K562 (cell line): ENCODE measurements at regions not wholly inside any gene's neighbourhood (a gene's known extent, or its start where the extent isn't known, plus 50 kb on each side); places are given as distances from the start of the nearest gene placed in this dataset.
A peak's percentile ranks its signal among the peaks of the same experiment; 100 is the strongest.

Experiments
- ATF7 ChIP-seq: fragments of 450-650 bp; IDR thresholded peaks from 2 replicates; pipeline ENCODE4 v1.7.1; 2014; ENCODE audit warnings: mild to moderate bottlenecking, moderate library complexity
- CBFA2T3 ChIP-seq: fragments of 450-650 bp; IDR thresholded peaks from 2 replicates; pipeline ENCODE4 v1.6.1; 2017
- ETV5 ChIP-seq: sonication (generic); formaldehyde crosslinking; IDR thresholded peaks from 2 replicates; pipeline ENCODE4 v1.4.0; 2020; ENCODE audit warnings: low read depth, mild to moderate bottlenecking, missing genetic modification reagents
- FOXJ3 ChIP-seq: sonication (generic); formaldehyde crosslinking; IDR thresholded peaks from 2 replicates; pipeline ENCODE4 v1.4.0; 2020; ENCODE audit warnings: mild to moderate bottlenecking, missing genetic modification reagents
- IRF2 ChIP-seq: sonication (generic); formaldehyde crosslinking; IDR thresholded peaks from 2 replicates; pipeline ENCODE4 v1.8.1; 2022; ENCODE audit warnings: mild to moderate bottlenecking, missing genetic modification reagents
- KDM1A ChIP-seq, 2 experiments: fragments of 450-650 bp; IDR thresholded peaks; 2 replicates each; pipeline ENCODE4 v1.6.1; 2016; ENCODE audit warnings: mild to moderate bottlenecking in 2 of 2
- MGA ChIP-seq: fragments of 450-650 bp; IDR thresholded peaks from 2 replicates; pipeline ENCODE4 v1.6.1; 2016; ENCODE audit warnings: mild to moderate bottlenecking, moderate library complexity
- NELFE ChIP-seq: IDR thresholded peaks from 2 replicates; pipeline ENCODE4 v1.6.1; 2011; ENCODE audit warnings: mild to moderate bottlenecking; ENCODE audit not compliant: insufficient read depth, insufficient read length
- SMAD1 ChIP-seq: fragments of 150-350 bp; IDR thresholded peaks from 2 replicates; pipeline ENCODE4 v1.6.1; 2014; ENCODE audit warnings: low read length, low read depth; ENCODE audit not compliant: partially characterized antibody
- TRIM25 ChIP-seq: fragments of 450-650 bp; IDR thresholded peaks from 2 replicates; pipeline ENCODE4 v1.7.0; 2016; ENCODE audit warnings: borderline replicate concordance
- ZNF146 ChIP-seq: IDR thresholded peaks from one replicate; pipeline ENCODE4 v1.6.1; 2018; ENCODE audit warnings: missing compliant biosample characterization; ENCODE audit not compliant: unreplicated experiment
- ZNF212 ChIP-seq: fragments of 450-650 bp; formaldehyde crosslinking; IDR thresholded peaks from 2 replicates; pipeline ENCODE4 v1.4.0; 2020; ENCODE audit warnings: mild to moderate bottlenecking
- ZNF347 ChIP-seq: fragments of 450-650 bp; formaldehyde crosslinking; IDR thresholded peaks from 2 replicates; pipeline ENCODE4 v1.4.0; 2020; ENCODE audit warnings: low read depth, mild to moderate bottlenecking, moderate library complexity
- ZNF780A ChIP-seq: fragments of 250-450 bp; sonication (Bioruptor Pico); IDR thresholded peaks from 2 replicates; pipeline ENCODE4 v1.5.0; 2021; ENCODE audit warnings: mild to moderate bottlenecking

- TF ChIP-seq MGA (no peak), ATF7 (peak; percentile 35; the same call in 1 of the 2 replicates), KDM1A (IDR thresholded peaks at IDR 0.05) (peak; percentile 53 to 68; a peak in 2 of 4 replicates), IRF2 (CRISPR knock-in tag) (no peak), ZNF146 (no peak), ZNF347 (CRISPR knock-in tag) (no peak), NELFE (no peak), ZNF780A (CRISPR knock-in tag) (no peak), FOXJ3 (no peak), TRIM25 (no peak), SMAD1 (no peak), ZNF212 (CRISPR knock-in tag) (no peak), CBFA2T3 (peak; percentile 53), ETV5 (no peak)
Measured at GRCh38 chr11:44377914-44378321, 68.0 kb upstream of the ALX4 start (continued).
